GM12892 (cell line): ENCODE measurements at regions not wholly inside any gene's neighbourhood (a gene's known extent, or its start where the extent isn't known, plus 50 kb on each side); places are given as distances from the start of the nearest gene placed in this dataset.

Experiments
- POLR2A ChIP-seq: IDR thresholded peaks from 2 replicates; pipeline ENCODE4 v1.6.1; 2011; ENCODE audit warnings: low read depth, low read length, control low read depth
- POLR2AphosphoS5 ChIP-seq: IDR thresholded peaks from 2 replicates; pipeline ENCODE4 v1.6.1; 2011; ENCODE audit warnings: low read depth, low read length, control low read depth
- TAF1 ChIP-seq: IDR thresholded peaks from 2 replicates; pipeline ENCODE4 v1.6.1; 2011; ENCODE audit warnings: low read depth, mild to moderate bottlenecking, control low read depth, low read length, borderline replicate concordance

DNA sequence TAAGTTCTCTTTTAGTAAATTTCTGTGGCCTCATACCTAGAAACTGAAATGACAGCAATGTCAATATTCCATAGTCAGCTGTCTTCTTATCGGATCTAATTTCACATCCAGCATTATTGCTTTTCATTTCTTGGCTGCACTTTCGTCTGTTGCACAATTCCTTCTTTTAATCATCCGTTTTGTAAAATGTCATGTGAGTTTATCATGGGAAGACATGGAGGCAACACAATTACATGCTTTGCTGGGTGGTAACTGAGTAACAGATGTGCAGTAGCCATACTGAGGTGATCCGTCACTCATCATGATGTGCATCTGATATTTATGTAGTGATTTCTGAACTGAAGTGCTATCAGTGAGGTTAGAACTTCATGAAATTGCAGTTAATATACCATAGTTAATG is 68.3 kb upstream of the SLC7A11 start:
- TF ChIP-seq TAF1 (no peak), POLR2AphosphoS5 (no peak), POLR2A (no peak)
